Anterior cingulate cortex (tissue), 58 donors: ENCODE measurements at regions not wholly inside any gene's neighbourhood (a gene's known extent, or its start where the extent isn't known, plus 50 kb on each side); places are given as distances from the start of the nearest gene placed in this dataset.

ENCODE experiments used
- DNase-seq, 58 donors: peaks; one replicate each; lab custom pipeline; 2025; lab: John Stamatoyannopoulos, UW

DNA sequence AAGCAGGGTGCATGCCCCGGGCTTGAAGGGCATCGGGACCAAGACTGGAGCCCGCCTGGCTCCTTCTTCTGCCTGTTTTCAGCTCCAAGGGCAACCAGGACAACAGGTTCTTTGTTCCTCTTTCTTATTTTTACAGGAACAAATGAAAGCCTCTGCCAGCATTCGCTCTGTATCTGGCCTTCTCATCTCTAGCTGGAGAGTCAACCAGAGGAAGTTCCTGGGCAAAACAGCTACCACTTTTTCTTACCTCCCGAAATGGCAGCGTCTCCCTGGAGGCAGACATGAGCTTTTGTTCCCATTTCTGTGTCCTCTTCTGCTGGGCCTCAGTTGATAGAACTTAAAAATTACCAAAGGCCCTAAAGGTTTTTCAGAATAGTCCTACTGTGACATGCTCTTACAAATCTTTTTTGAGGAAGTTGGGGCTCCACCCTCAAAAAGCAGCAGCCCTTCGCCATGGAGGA, 74.1 kb upstream of the NAA20 start:
- DNase-seq = peak in 30 of 58 donors; percentile 13 to 73 (median 38)

DNA sequence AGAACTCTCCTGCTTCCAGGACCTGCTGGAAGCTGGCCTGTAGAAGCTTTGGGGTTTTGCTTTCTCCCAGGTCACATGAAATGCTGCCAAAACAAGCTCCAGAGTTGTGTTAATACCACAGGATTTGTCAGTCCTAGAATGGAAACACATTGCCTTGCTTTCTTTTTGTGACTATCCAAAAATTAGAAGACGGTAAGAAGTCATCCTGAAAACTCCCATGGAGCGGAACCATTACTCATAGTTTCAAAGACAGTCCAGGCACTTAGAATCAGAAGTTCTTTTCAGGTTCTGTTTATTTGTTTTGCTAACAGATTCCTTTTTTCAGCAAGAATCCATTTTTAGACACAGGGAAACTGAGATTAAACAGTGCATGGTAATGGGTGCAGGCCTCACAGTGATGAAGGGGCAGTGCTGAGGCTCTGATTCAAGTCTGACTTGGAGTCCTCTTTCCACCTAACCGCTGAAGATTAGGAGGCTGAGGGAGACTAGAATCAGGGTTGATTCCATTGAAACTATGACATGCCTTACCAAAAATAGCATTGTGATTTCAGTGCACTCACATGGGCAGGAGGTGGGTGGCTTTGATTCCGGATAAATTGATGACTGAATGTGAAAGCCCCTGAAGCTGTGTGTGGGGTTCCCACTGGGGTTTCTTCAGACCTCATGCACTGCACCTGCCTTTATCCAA, 72.2 kb upstream of the NAA20 start:
- peak in 1 of 58 donors; percentile 18 for DNase-seq

DNA sequence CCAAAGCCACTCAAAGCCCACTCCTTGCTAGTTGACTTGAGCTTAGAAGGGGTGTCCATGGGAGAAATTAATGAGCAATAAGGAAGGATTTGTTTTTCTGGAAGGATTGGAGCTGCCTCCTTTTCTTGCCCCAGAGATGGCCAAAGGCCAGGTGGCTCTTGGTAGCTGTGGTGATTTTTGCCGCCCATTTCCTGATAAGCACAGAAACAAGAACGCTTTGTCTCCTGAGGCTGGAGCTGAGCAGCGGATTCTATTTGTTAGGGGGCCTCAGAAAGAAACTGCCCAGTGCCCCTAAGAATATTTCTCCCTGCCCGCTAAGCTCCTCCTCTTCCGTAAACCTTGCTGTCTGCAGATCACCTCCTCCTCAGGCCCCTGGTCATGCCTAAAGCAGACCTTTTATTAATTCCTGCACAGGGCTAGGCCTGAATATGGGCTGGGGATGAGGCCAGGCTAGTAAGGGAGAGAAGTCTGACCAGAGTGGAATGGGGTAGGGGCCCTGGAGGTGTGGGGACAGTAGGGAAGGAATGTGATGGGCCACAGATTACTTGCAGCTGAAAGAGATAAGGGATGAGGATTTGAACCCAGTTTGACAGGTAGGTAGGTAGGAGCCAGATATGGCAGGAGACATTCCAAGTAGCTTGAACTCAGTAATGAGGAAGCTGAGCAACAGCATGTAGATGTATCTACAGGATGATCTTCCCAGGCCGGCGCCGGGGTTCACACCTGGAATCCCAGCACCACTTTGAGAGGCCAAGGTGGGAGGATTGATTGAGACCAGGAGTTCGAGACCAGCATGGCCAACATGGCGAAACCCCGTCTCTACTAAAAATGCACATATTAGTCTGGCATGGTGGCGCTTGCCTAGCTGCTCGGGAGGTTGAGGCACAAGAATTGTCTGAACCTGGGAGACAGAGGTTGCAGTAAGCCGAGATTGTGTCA, 71.2 kb upstream of the NAA20 start:
- peak in 13 of 58 donors; percentile 8 to 49 (median 24) for DNase-seq

DNA sequence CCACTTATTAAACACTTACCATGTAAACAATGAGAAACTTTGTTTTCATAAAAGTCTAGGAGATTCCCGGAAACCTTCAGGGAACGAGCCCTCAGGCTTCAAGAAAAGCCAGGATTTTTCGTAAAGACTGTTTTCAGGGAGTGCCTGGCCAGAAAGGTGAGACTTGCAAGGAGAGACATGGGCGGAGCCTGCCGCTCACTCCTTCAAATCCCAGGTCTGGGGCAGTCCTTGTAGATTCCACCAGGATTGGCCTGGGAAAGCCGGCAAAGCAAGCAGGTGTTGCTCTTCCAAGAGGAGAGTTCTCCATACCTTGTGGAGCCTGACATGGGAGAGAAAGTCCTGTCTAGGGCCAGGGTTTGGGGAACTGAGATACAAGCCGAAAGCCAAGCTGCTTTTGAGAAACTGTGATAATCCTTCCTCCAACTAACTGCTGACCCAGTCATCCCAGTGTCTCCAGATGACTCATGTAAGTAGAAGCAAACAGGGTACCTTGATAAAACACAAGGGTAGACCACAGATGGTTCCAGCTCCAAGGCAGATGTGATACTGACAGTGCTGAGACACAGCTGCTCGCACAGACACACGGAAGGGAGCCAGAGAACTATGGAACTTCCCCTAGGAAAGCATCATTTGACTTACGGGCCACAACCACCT, 69.4 kb upstream of the NAA20 start:
- no peak for DNase-seq

DNA sequence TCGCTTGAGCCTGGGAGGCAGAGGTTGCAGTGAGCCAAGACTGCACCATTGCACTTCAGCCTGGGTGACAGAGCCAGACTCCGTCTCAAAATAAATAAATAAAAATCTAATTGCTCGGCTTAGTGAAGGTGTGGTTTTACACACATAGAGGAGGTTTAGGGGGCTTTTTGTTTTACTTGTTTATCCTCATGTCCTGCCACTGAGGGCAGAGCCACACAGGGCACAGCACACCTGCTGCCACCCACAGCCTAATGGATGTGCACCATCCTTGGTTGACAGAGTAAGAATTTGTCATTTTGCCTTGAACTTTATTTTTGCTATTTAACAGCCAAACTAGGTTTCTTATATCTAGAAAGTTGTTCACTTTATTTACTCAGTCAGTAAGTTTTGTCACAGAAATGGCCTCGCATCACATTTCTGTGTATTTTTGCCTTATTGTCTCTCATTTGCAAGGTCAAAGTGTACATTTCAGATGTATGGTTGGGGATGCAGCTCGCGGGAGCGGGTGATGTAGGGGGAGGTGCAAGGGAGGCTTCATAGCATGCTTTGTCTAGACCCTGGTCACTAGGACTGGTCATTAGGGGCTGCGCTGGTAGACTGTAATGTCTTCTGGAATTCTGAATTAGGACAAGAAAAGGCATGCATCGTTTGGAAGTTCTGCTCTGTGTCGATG, 67.8 kb upstream of the NAA20 start:
- no peak for DNase-seq

DNA sequence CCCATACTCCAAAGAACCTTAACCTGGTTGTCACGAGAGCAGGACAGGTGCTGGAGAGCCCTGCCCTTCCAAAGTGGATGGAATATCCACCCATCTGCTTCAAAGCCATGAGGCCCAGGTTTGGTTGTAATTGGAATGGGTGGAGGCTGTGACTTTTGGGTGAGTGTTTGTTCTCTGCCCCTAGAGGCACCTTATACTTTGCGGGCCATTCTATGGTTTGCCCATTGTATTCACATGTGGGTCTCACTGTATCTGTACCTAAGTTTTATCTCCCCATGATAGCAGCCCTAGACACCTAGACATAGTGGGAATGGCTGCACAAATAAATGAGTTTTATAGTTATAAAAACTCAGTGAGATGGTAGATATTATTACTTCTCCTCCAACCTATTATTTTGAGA, 67.1 kb upstream of the NAA20 start:
- DNase-seq = no peak

DNA sequence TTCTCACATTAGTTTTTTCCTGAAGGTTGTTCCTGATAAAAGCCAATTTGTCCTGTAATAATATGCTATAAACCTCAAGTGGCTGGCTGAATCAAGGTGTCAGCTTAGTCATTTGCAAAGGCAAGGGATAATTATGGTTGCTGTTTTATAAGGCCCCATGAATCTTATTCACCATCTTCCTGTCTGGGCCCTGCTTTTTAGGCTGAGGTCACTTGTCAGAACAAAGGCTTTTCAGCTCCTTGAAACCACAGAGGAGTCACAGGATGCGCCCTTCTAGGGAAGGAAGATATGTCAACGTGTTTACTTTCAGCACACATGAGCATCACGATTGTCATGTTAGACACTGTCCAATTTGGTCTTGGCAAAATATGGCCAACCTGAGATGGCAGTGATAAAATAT, 64.8 kb upstream of the NAA20 start:
- no peak for DNase-seq

DNA sequence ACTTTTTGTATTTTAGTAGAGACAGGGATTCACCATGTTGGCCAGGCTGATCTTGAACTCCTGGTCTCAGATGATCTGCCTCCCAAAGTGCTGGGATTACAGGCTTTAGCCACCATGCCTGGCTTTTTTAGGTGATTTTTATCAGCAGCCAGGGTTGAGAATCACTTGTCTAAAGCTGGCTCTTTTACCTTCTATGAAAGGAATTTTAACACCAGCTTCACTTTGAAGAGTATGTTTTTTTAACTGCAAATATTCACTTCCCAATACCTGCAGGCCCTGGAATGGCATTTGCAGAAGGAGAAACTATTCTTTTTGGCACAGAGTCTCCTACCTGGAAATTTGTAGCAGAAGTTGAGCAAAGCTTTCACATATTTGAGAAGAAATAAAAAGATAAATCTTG, 63.6 kb upstream of the NAA20 start:
- no peak for DNase-seq

DNA sequence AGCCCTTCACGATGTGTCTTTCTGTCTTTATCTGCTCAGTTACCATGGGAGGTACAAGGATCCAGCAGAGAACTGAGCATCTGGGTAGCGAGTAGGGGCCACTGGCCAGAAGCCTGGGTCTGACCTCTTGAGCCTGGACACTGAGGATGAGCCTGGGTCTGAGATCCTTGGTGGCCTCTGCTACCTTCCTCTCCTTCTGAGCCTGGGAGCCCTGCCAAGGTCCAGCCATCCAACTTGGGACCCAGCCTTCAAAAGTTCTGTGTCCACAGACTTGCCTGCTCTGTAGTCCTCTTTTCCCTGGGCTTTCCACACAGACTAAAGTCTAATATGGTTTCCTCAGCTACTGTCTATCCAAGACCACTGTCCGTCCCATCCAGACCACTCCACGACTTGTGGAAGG, 60.2 kb upstream of the NAA20 start:
- no peak for DNase-seq

DNA sequence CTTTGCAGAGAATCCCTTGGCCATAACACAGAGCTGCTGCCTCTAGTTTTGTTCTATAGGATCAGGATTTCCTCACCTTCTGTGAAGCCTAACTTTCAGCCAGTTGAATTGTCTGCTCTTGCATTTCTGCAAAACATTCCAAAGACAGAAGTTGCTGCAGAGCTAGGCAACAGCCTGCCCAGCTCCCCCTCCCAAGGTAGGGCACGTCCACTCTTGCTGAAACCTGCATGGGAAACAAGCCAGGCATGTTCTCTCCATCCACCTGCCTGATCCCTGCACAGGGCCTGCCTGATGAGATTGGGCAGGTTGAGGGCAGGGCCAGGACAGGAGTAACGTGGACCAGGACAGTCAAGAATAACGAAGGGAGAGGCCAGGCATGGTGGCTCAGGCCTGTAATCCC, 58.9 kb upstream of the NAA20 start:
- no peak for DNase-seq

DNA sequence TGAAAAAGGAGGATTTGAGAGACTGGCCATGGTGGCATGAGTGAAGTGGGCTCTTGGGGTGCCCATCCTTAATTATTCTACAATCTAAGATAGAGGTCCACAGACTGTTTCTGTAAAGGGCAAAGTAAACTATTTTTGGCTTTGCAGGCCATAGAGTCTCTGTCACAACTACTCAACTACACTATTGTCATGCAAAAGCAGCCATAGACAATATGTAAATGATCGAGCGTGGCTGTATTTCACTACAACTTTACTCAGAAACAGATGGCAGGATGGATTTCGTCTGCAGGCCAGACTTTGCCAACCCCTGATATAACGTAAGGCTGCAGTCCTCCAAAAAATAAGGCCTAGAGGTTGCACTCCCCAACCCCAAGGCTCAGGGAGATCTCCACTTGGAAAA, 58.2 kb upstream of the NAA20 start:
- DNase-seq = no peak

DNA sequence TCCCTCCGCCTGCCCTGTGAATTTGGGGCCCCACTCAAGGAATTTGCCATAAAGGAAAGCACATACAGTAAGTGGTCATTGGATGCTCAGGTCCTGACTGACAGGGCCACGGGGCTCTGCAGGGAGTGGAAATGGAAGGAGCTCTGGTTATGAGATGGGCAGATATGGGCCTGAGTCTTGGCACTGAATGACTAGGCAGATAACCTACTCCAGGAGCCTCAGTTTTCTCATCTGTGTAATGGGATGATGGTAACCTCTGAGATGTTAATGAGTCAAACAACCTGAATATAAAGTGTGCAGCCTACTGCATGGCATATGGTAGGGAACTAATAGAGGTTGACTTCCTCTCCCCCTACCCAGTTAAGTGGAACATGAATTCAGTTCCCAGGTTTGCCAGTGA, 56.4 kb upstream of the NAA20 start:
- DNase-seq = no peak

DNA sequence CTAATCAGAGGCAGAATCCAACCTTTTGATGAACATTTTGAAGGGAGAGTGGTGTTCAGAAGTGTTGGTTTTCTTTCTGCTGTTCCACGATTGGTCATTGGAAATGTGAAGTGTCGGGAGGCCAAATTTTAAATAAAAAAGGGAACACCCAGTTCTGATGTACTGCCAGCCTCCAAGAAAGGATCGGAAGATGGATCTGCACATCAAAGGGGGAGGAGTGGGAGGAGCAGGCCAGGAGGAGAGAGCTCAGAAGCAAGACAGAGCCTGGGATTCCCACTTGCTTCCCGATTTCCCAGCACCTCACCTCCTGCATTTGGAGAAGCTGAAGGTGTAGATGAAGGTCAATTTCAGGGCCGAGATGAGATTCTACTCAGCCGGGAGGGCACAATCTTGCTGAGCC, 55.9 kb upstream of the NAA20 start:
- DNase-seq = peak in 1 of 58 donors; percentile 21

DNA sequence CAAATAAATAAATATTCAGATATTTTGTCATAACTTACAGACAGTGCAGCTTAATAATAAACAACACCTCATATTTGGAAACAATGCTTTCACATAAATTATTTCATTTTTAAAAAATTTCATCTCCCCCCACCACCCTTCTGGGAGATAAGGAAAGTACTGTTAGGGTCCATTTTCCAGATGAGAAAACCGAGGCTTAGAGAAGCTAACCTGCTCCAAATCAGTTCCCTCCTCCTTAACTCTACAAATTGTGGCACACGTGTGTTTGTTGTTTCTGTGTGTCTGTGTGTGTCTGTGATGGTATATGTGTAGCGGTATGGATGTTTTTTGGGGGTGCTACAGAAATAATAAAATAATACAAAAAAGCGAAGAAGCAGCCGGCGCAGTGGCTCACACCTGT, 54.2 kb upstream of the NAA20 start:
- DNase-seq = no peak

DNA sequence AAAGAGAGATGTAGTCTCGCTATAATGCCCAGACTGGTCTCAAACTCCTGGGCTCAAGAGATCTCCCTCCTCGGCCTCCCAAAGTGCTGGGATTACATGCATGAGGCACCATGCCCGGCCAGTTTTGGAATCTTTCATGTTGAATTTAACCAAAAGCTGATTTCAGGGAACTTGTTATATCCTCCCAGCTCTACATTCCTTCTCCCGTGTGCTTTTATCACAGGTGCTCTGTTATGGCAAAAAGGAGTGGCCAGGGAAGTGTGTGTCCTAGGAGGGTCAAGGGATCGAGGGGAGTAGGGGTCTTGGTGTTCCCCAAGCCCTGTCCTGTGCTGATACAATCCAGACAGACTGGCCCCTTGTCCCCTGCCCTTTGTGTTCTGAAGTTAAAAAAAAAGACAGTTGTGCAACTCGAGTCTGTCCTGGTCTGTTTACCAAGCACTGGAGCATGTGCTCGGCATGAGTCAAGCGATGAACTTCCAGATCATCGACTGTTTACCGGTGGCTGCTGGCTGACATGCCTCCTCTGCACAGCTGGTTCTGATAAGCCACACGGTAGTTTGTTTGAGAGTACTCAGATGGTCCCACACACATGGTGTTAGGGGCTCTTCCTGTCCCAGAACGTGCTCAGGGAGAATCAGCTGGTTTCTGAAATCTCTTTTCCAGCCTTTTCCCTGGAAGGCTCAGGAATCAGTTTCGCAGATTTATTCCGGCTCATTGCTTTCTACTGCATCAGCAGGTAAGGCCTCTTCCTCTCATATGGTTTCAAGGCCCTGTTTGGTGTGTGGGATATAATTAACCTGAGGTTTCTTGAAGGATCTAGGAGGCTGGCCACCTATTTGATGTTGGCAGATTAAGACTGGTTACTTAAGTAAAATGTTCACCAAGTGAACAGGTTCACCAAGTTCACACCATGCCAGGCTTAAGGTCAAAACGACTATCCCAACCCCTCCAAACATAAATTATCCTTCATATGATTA, 52.6 kb upstream of the NAA20 start:
- DNase-seq = peak in 2 of 58 donors; percentile 11 to 34

DNA sequence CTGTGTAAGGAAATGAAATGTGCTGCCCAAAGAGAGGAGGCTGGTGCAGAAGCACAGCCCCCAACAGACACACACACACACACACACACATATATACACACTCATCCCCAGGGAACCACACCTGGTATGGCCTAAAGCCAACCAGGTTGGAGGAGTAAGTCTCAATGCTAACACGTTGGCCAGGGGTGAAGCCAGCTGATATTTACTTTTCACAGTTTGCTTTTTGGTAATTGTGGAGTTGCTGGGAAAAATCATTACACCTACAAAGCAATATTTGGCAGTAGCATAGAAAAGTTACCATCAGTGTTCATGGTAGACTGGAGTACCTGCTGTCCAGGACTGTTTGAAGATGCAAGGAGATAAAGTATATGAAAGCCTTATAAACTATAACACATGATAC, 50.3 kb upstream of the NAA20 start:
- no peak for DNase-seq
